SK-N-SH (cell line): ENCODE measurements at regions not wholly inside any gene's neighbourhood (a gene's known extent, or its start where the extent isn't known, plus 50 kb on each side); places are given as distances from the start of the nearest gene placed in this dataset.

Experiments
- CTCF ChIA-PET: fragments of 300-600, 350-600 bp; formaldehyde crosslinking; extraction: SDS; loops from one replicate; lab custom pipeline; 2021; lab: Yijun Ruan, JAX
- POLR2A ChIA-PET: fragments of 350-600 bp; sonication (Branson Sonifier 250); formaldehyde crosslinking; extraction: SDS; loops from one replicate; lab custom pipeline; 2020; ENCODE audit warnings: antibody characterized with exemption, inconsistent platforms; lab: Yijun Ruan, JAX
- DNase-seq: peaks from one replicate; pipeline ENCODE4 v3.0.0; 2012
- H2AFZ ChIP-seq: fragments of 200-600 bp; sonication (generic); 2 replicates; pipeline ENCODE4 v1.8.1; 2016; ENCODE audit warnings: antibody characterized with exemption, mild to moderate bottlenecking, low read depth
- H3F3A ChIP-seq: fragments of 200-600 bp; sonication (generic); replicated peaks from 2 replicates; pipeline ENCODE3; 2016; ENCODE audit warnings: antibody characterized with exemption, mild to moderate bottlenecking; ENCODE audit not compliant: insufficient read depth
- H3K27ac ChIP-seq, 2 experiments: fragments of 200-500 bp in 1 of 2; fragments of 200-600 bp in 1 of 2; sonication (Bioruptor generic) in 1 of 2; sonication (generic), shearing (Covaris generic) in 1 of 2; 2 replicates each; pipeline versions ENCODE4 v1.5.1 to v1.6.1; 2014 to 2016; ENCODE audit warnings: low read depth in 2 of 2, inconsistent platforms in 1 of 2, low read length in 1 of 2, mild to moderate bottlenecking in 1 of 2, mixed read lengths in 1 of 2
- H3K27me3 ChIP-seq: fragments of 200-600 bp; sonication (generic), shearing (Covaris generic); 2 replicates; pipeline ENCODE4 v1.6.1; 2016; ENCODE audit warnings: mixed run types; ENCODE audit not compliant: insufficient read depth
- H3K36me3 ChIP-seq, 2 experiments: fragments of 200-500 bp in 1 of 2; fragments of 200-600 bp in 1 of 2; sonication (Bioruptor generic) in 1 of 2; sonication (generic) in 1 of 2; replicated peaks in 1 of 2; 2 replicates each; pipeline versions ENCODE3 to v1.5.1; 2014 to 2016; ENCODE audit warnings: low read length in 1 of 2, mild to moderate bottlenecking in 1 of 2; ENCODE audit not compliant: insufficient read depth in 2 of 2, control insufficient read depth in 1 of 2
- H3K4me1 ChIP-seq, 2 experiments: fragments of 200-500 bp in 1 of 2; fragments of 200-600 bp in 1 of 2; sonication (Bioruptor generic) in 1 of 2; sonication (generic), shearing (Covaris generic) in 1 of 2; 2 replicates each; pipeline versions ENCODE4 v1.5.1 to v1.6.1; 2014 to 2016; ENCODE audit warnings: low read depth in 1 of 2, low read length in 1 of 2, mixed run types in 1 of 2; ENCODE audit not compliant: insufficient read depth in 2 of 2, control insufficient read depth in 1 of 2
- H3K4me2 ChIP-seq: fragments of 200-600 bp; sonication (generic), shearing (Covaris generic); 2 replicates; pipeline ENCODE4 v1.6.1; 2017; ENCODE audit warnings: mixed run types
- H3K4me3 ChIP-seq, 2 experiments: fragments of 200-500 bp in 1 of 2; fragments of 200-600 bp in 1 of 2; sonication (Bioruptor generic) in 1 of 2; sonication (generic), shearing (Covaris generic) in 1 of 2; 2 replicates each; pipeline versions ENCODE4 v1.5.1 to v1.8.1; 2014 to 2016; ENCODE audit warnings: low read depth in 2 of 2, inconsistent platforms in 1 of 2, low read length in 1 of 2, mild to moderate bottlenecking in 1 of 2, mixed read lengths in 1 of 2, moderate library complexity in 1 of 2
- H3K79me2 ChIP-seq: fragments of 200-600 bp; sonication (generic); 2 replicates; pipeline ENCODE4 v1.8.1; 2017; ENCODE audit warnings: mild to moderate bottlenecking; ENCODE audit not compliant: insufficient read depth
- H3K9ac ChIP-seq: fragments of 200-600 bp; sonication (generic); 2 replicates; pipeline ENCODE4 v1.6.1; 2017; ENCODE audit warnings: mixed run types
- H3K9me2 ChIP-seq: fragments of 200-600 bp; sonication (generic); 2 replicates; pipeline ENCODE4 v1.6.1; 2017; ENCODE audit warnings: mixed run types
- H3K9me3 ChIP-seq: fragments of 200-600 bp; sonication (generic); 2 replicates; pipeline ENCODE4 v1.6.1; 2017; ENCODE audit warnings: mixed run types, mild to moderate bottlenecking, moderate library complexity
- H4K20me1 ChIP-seq: fragments of 200-600 bp; sonication (generic); 2 replicates; pipeline ENCODE4 v1.6.1; 2017; ENCODE audit warnings: mild to moderate bottlenecking, mixed run types; ENCODE audit not compliant: insufficient read depth
- CTCF ChIP-seq: fragments of 200-600 bp; sonication (generic); IDR thresholded peaks from 2 replicates; pipeline ENCODE4 v1.6.1; 2017; ENCODE audit warnings: antibody characterized with exemption, mild to moderate bottlenecking, moderate library complexity
- EZH2phosphoT487 ChIP-seq: fragments of 200-600 bp; sonication (generic); IDR thresholded peaks from 2 replicates; pipeline ENCODE4 v1.6.1; 2017; ENCODE audit warnings: low read depth, mixed run types, mild to moderate bottlenecking, antibody characterized with exemption, moderate library complexity, borderline replicate concordance
- FOXM1 ChIP-seq: IDR thresholded peaks from 2 replicates; pipeline ENCODE4 v1.4.0; 2012; ENCODE audit warnings: low read depth, mild to moderate bottlenecking
- GABPA ChIP-seq: IDR thresholded peaks from 2 replicates; pipeline ENCODE4 v1.4.0; 2012; ENCODE audit warnings: low read depth, mild to moderate bottlenecking
- GATA2 ChIP-seq: sonication (generic); formaldehyde crosslinking; IDR thresholded peaks from 2 replicates; pipeline ENCODE4 v1.5.0; 2020; ENCODE audit warnings: mild to moderate bottlenecking, missing genetic modification reagents
- MEF2A ChIP-seq: IDR thresholded peaks from 2 replicates; pipeline ENCODE4 v1.4.0; 2012; ENCODE audit warnings: low read depth, borderline replicate concordance
- NFIC ChIP-seq: IDR thresholded peaks from 2 replicates; pipeline ENCODE4 v1.4.0; 2012; ENCODE audit warnings: borderline replicate concordance
- NRF1 ChIP-seq: IDR thresholded peaks from 2 replicates; pipeline ENCODE4 v1.6.1; 2012; ENCODE audit warnings: low read depth, mild to moderate bottlenecking, low read length
- POLR2AphosphoS5 ChIP-seq: IDR thresholded peaks from 2 replicates; pipeline ENCODE4 v1.6.1; 2012; ENCODE audit warnings: low read depth, low read length
- RCOR1 ChIP-seq: fragments of 150-350 bp; IDR thresholded peaks from 2 replicates; pipeline ENCODE4 v1.6.1; 2017; ENCODE audit warnings: antibody characterized with exemption, low read length
- RFX5 ChIP-seq: IDR thresholded peaks from 2 replicates; pipeline ENCODE4 v1.6.1; 2012; ENCODE audit warnings: mild to moderate bottlenecking, improper control_type of control experiment, low read length
- RXRA ChIP-seq: IDR thresholded peaks from 2 replicates; pipeline ENCODE4 v1.4.0; 2012; ENCODE audit warnings: low read depth, mild to moderate bottlenecking, borderline replicate concordance
- YY1 ChIP-seq: IDR thresholded peaks from 2 replicates; pipeline ENCODE4 v1.4.0; 2012; ENCODE audit warnings: low read depth, mild to moderate bottlenecking
- WGBS: methylation state at CpG from one replicate; pipeline ENCODE4 v1.1.6; 2017; ENCODE audit warnings: low lambda C conversion rate; 5-methylcytosine and 5-hydroxymethylcytosine counted together

- H3K27me3 ChIP-seq, result no peaks in the 10 kb centered on the region
- no peak overlapping the region for H3K4me2 ChIP-seq
- H2AFZ ChIP-seq, result no peak overlapping the region
- peaks cover 0 to 4% of the 10 kb centered on the region in 2 experiments; a peak in 2 of 4 replicates for H3K4me1 ChIP-seq
- CTCF ChIA-PET, result no interaction called here
- no peaks in the 10 kb centered on the region for H3F3A ChIP-seq
- no peaks in the 10 kb centered on the region for H3K9me3 ChIP-seq
- no peak for DNase-seq
- 18% methylated on average over 1 of the region's 1 CpG for WGBS
- H3K9ac ChIP-seq, result no peak overlapping the region
- H3K9me2 ChIP-seq, result no peaks in the 10 kb centered on the region
- no peaks in the 10 kb centered on the region for H3K36me3 ChIP-seq
- POLR2A ChIA-PET, result no interaction called here
- H3K79me2 ChIP-seq, result no peaks in the 10 kb centered on the region
- no peak overlapping the region for H3K27ac ChIP-seq
- TF ChIP-seq RXRA, result no peak
- TF ChIP-seq CTCF, result no peak
- no peak for TF ChIP-seq EZH2phosphoT487
- no peak for TF ChIP-seq NFIC
- TF ChIP-seq POLR2AphosphoS5, result no peak
- TF ChIP-seq RFX5, result no peak
- TF ChIP-seq FOXM1, result no peak
- TF ChIP-seq, all 33 proteins: peak for 0
- H3K4me3 ChIP-seq, result no peak overlapping the region
- H4K20me1 ChIP-seq, result no peaks in the 10 kb centered on the region
Measured at GRCh38 chr21:17050156-17050555, 462.7 kb upstream of the CXADR start.

GRCh38 chr21:17050646-17051045, 462.2 kb upstream of the CXADR start:
- ChIA-PET POLR2A (interaction anchor here (0.6 kb wide), 1 partner anchor 47 kb away, joined by 3 read pairs; no protein-coding TSS in a partner anchor), CTCF (no interaction called here)
- Histone ChIP-seq H3K27ac (no peak overlapping the region), H4K20me1 (no peaks in the 10 kb centered on the region), H3K27me3 (no peaks in the 10 kb centered on the region), H3K9me3 (no peaks in the 10 kb centered on the region), H3K4me2 (no peak overlapping the region), H3K9me2 (no peaks in the 10 kb centered on the region), H2AFZ (no peak overlapping the region), H3K36me3 (no peaks in the 10 kb centered on the region), H3K9ac (no peak overlapping the region), H3K4me1 (peaks cover 0 to 4% of the 10 kb centered on the region in 2 experiments; a peak in 2 of 4 replicates), H3K4me3 (no peak overlapping the region), H3F3A (no peaks in the 10 kb centered on the region), H3K79me2 (no peaks in the 10 kb centered on the region)
- TF ChIP-seq RCOR1, result no peak
- no peak for TF ChIP-seq NRF1
- no peak for TF ChIP-seq GATA2
- no peak for TF ChIP-seq RXRA
- TF ChIP-seq YY1, result no peak
- no peak for TF ChIP-seq CTCF
- TF ChIP-seq GABPA, result no peak
- no peak for TF ChIP-seq MEF2A
- DNase-seq, result no peak
- WGBS, result 18% methylated on average over 2 of the region's 2 CpGs
